ENCODE measurements at regions not wholly inside any gene's neighbourhood (a gene's known extent, or its start where the extent isn't known, plus 50 kb on each side); places are given as distances from the start of the nearest gene placed in this dataset.

- Histone ChIP-seq H3K4me1 (ENCODE audit: control insufficient read depth in 1 of 2, insufficient read depth in 2 of 2, low read length in 2 of 2) (no peaks in the 10 kb centered on the region), H3K79me2 (ENCODE audit: insufficient read depth, low read length) (no peaks in the 10 kb centered on the region), H3K27me3 (ENCODE audit: control insufficient read depth in 2 of 2, insufficient read depth in 2 of 2, low read length in 2 of 2) (no peaks in the 10 kb centered on the region), H3K27ac (ENCODE audit: low read depth in 1 of 2, low read length in 2 of 2) (no peak overlapping the region), H2AFZ (ENCODE audit: insufficient read depth, low read depth, low read length, poor library complexity, severe bottlenecking) (no peak overlapping the region), H3K36me3 (replicated peaks in 1 of 2; ENCODE audit: control insufficient read depth in 1 of 2, insufficient read depth in 2 of 2, low read length in 2 of 2) (no peaks in the 10 kb centered on the region), H3K9me3 (replicated peaks in 1 of 2; ENCODE audit: control insufficient read depth in 1 of 2, insufficient read depth in 1 of 2, low read length in 2 of 2) (no peaks in the 10 kb centered on the region), H4K20me1 (ENCODE audit: insufficient read depth, low read length) (no peaks in the 10 kb centered on the region), H3K4me2 (replicated peaks; ENCODE audit: extremely low read depth, low read length, poor library complexity, severe bottlenecking) (no peak overlapping the region), H3K4me3 (replicated peaks in 1 of 3; ENCODE audit: low read depth in 2 of 3, low read length in 3 of 3) (no peak overlapping the region), H3K9ac (ENCODE audit: insufficient read depth, low read length, poor library complexity, severe bottlenecking) (no peak overlapping the region)
- Mint-ChIP-seq H3K4me3 (no peak overlapping the region), H3K27me3 (ENCODE audit: low read depth in 3 of 3) (peaks cover 0 to 5% (median 5%) of the 10 kb centered on the region in 3 donors), H3K9me3 (no peaks in the 10 kb centered on the region), H3K36me3 (no peaks in the 10 kb centered on the region), H3K4me1 (peaks cover 16% of the 10 kb centered on the region), H3K27ac (peak overlapping the region in 1 of 7 donors; percentile 68)
- TF ChIP-seq CTCF (IDR thresholded peaks at IDR 0.05) = no peak
- WGBS (ENCODE audit: insufficient coverage) = no CpG with 5 or more reads among the region's 3 CpGs
- intact Hi-C loops (cut with micrococcal nuclease) = loop anchor here in 1 of 2 donors (10.0 kb wide), 1 partner anchor 172 kb away; no protein-coding TSS in a partner anchor
- no peak for DNase-seq
Observed at GRCh38 chr1:157367091-157367739, 185.1 kb downstream of the FCRL5 start.

GRCh38 chr1:157364612-157365011 is 187.7 kb downstream of the FCRL5 start:
- TF ChIP-seq CTCF (IDR thresholded peaks at IDR 0.05) = no peak
- Mint-ChIP-seq H3K4me3 (no peak overlapping the region), H3K9me3 (no peaks in the 10 kb centered on the region), H3K36me3 (no peaks in the 10 kb centered on the region), H3K27ac (no peak overlapping the region), H3K27me3 (ENCODE audit: low read depth in 3 of 3) (peaks cover 0 to 6% (median 0%) of the 10 kb centered on the region in 3 donors), H3K4me1 (peaks cover 18% of the 10 kb centered on the region)
- Histone ChIP-seq H3K4me2 (replicated peaks; ENCODE audit: extremely low read depth, low read length, poor library complexity, severe bottlenecking) (no peak overlapping the region), H3K79me2 (ENCODE audit: insufficient read depth, low read length) (no peaks in the 10 kb centered on the region), H3K4me1 (ENCODE audit: control insufficient read depth in 1 of 2, insufficient read depth in 2 of 2, low read length in 2 of 2) (peaks cover 2 to 3% of the 10 kb centered on the region in 2 donors), H2AFZ (ENCODE audit: insufficient read depth, low read depth, low read length, poor library complexity, severe bottlenecking) (no peak overlapping the region), H3K4me3 (replicated peaks in 1 of 3; ENCODE audit: low read depth in 2 of 3, low read length in 3 of 3) (no peak overlapping the region), H3K27ac (ENCODE audit: low read depth in 1 of 2, low read length in 2 of 2) (no peak overlapping the region), H3K27me3 (ENCODE audit: control insufficient read depth in 2 of 2, insufficient read depth in 2 of 2, low read length in 2 of 2) (no peaks in the 10 kb centered on the region), H4K20me1 (ENCODE audit: insufficient read depth, low read length) (no peaks in the 10 kb centered on the region), H3K36me3 (replicated peaks in 1 of 2; ENCODE audit: control insufficient read depth in 1 of 2, insufficient read depth in 2 of 2, low read length in 2 of 2) (no peaks in the 10 kb centered on the region), H3K9me3 (replicated peaks in 1 of 2; ENCODE audit: control insufficient read depth in 1 of 2, insufficient read depth in 1 of 2, low read length in 2 of 2) (no peaks in the 10 kb centered on the region), H3K9ac (ENCODE audit: insufficient read depth, low read length, poor library complexity, severe bottlenecking) (no peak overlapping the region)
- intact Hi-C loops (cut with micrococcal nuclease) = loop anchor here in 1 of 2 donors (10.0 kb wide), 1 partner anchor 170 kb away; no protein-coding TSS in a partner anchor
- WGBS (ENCODE audit: insufficient coverage) = no CpG with 5 or more reads among the region's 3 CpGs
- DNase-seq = no peak

All from CD14-positive monocyte (primary cell).